GM12865 (cell line): ENCODE measurements at regions not wholly inside any gene's neighbourhood (a gene's known extent, or its start where the extent isn't known, plus 50 kb on each side); places are given as distances from the start of the nearest gene placed in this dataset.
A peak's percentile ranks its signal among the peaks of the same experiment; 100 is the strongest.

Experiments used
- DNase-seq: peaks from one replicate; pipeline ENCODE4 v3.0.0; 2010; ENCODE audit warnings: low read depth
- H3K4me3 ChIP-seq: 2 replicates; pipeline ENCODE4 v1.5.1; 2011; ENCODE audit warnings: mild to moderate bottlenecking, low read depth, low read length, control low read depth
- CTCF ChIP-seq: IDR thresholded peaks from 2 replicates; pipeline ENCODE4 v1.5.1; 2011; ENCODE audit warnings: low read length, control low read depth, low read depth, inconsistent platforms; ENCODE audit not compliant: insufficient read depth; ENCODE audit errors: missing control alignments

GRCh38 chr18:45349019-45349418 is 266.3 kb upstream of the SLC14A2 start:
- H3K4me3 ChIP-seq, result no peak overlapping the region
- DNase-seq, result no peak
- TF ChIP-seq CTCF, result no peak

- H3K4me3 ChIP-seq, result no peak overlapping the region
- TF ChIP-seq CTCF, result no peak
- no peak for DNase-seq
These were observed 265.8 kb upstream of the SLC14A2 start for GRCh38 chr18:45349467-45349866.

GRCh38 chr18:45350404-45351156 is 264.7 kb upstream of the SLC14A2 start:
- TF ChIP-seq CTCF, result no peak
- no peak overlapping the region for H3K4me3 ChIP-seq
- DNase-seq, result no peak

GRCh38 chr18:45352874-45353273 is 262.4 kb upstream of the SLC14A2 start:
- no peak overlapping the region for H3K4me3 ChIP-seq
- DNase-seq, result no peak
- TF ChIP-seq CTCF, result no peak

GRCh38 chr18:45353530-45353929 is 261.7 kb upstream of the SLC14A2 start:
- H3K4me3 ChIP-seq, result no peak overlapping the region
- DNase-seq, result no peak
- TF ChIP-seq CTCF, result no peak

GRCh38 chr18:45355944-45356520 is 259.2 kb upstream of the SLC14A2 start:
- peak; percentile 19 for DNase-seq
- TF ChIP-seq CTCF, result no peak
- no peak overlapping the region for H3K4me3 ChIP-seq
